ENCODE measurements at regions not wholly inside any gene's neighbourhood (a gene's known extent, or its start where the extent isn't known, plus 50 kb on each side); places are given as distances from the start of the nearest gene placed in this dataset.

DNA sequence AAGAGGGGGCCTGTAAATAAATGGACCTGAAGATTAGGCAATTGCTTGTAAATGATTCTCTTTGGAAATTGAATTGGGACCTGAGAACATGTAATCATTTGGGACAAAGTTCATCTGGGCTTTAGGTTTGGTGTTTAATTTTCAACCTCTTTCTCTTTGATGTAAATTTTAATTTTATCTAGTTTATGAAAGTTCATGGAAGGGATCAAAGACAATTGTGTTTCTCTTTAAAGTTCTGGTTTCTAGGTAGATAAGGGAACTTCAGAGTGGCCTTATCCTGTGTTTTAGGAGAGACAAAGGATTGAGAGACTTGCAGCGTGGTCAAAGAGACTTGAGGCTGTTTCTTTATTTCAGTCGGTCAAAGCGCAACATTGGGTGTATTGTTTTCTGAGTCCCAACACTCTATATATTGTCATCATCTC lies 1108.3 kb downstream of the TBL1XR1 start:
- H3K4me3 ChIP-seq = no peak overlapping the region
- no peaks in the 10 kb centered on the region for H3K9me3 ChIP-seq
- no peak overlapping the region for H3K27ac ChIP-seq
- no peak for TF ChIP-seq POLR2A (IDR thresholded peaks at IDR 0.05)
- TF ChIP-seq, protein P1, sequence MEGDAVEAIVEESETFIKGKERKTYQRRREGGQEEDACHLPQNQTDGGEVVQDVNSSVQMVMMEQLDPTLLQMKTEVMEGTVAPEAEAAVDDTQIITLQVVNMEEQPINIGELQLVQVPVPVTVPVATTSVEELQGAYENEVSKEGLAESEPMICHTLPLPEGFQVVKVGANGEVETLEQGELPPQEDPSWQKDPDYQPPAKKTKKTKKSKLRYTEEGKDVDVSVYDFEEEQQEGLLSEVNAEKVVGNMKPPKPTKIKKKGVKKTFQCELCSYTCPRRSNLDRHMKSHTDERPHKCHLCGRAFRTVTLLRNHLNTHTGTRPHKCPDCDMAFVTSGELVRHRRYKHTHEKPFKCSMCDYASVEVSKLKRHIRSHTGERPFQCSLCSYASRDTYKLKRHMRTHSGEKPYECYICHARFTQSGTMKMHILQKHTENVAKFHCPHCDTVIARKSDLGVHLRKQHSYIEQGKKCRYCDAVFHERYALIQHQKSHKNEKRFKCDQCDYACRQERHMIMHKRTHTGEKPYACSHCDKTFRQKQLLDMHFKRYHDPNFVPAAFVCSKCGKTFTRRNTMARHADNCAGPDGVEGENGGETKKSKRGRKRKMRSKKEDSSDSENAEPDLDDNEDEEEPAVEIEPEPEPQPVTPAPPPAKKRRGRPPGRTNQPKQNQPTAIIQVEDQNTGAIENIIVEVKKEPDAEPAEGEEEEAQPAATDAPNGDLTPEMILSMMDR (IDR thresholded peaks at IDR 0.05) = no peak
- H3K27me3 ChIP-seq = no peaks in the 10 kb centered on the region
- DNase-seq = no peak
- H3K4me1 ChIP-seq = no peaks in the 10 kb centered on the region
- H3K36me3 ChIP-seq = no peaks in the 10 kb centered on the region

DNA sequence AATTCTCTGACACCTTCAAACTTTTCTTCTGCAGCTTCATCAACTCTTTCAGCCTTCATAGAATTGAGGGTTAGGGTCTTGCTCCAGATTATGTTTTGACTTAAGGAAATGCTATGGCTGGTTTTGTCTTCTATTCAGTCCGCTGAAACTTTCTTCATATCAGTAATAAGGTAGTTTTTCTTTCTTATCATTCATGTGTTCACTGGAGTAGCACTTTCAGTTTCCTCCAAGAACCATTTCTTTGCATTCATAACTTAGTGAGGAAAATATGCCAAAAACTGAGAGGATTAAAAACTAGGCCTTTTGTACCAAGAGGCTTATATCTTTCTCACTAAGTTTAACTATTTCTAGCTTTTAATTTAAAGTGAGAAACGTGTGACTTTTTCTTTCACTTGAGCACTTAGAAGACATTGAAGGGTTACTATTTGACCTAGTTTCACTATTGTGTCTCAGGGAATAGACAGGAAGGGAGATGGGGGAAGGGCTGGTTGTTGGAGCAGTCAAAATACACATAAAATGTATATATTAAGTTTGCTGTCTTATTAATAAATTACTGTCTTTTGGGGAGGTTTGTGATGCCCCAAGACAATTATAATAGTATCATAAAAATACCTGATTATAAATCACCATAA lies 1110.1 kb downstream of the TBL1XR1 start:
- H3K9me3 ChIP-seq = no peaks in the 10 kb centered on the region
- DNase-seq = no peak
- H3K27me3 ChIP-seq = no peaks in the 10 kb centered on the region
- H3K36me3 ChIP-seq = no peaks in the 10 kb centered on the region
- TF ChIP-seq POLR2A (IDR thresholded peaks at IDR 0.05) = no peak
- TF ChIP-seq, protein P1 (IDR thresholded peaks at IDR 0.05) = no peak
- H3K4me3 ChIP-seq = no peak overlapping the region
- H3K27ac ChIP-seq = no peak overlapping the region
- H3K4me1 ChIP-seq = no peaks in the 10 kb centered on the region

DNA sequence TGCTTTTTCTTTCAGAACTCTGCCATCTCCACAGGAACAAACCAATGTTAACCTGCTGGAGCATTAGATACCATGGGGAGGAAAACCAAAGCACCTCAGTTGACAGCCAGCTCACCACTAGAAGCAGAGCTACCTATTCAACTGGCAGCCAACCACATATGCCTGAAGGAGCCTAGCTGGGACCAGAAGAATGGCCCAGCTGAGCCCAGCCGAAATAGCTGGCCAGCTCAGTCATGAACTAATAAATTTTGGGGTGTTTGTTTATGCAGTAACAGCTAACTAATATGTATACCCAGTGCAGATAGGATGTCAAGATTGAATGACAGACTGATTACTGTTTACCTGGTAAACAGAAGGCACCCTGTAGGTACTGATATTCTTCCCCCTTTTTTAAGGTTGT lies 1117.5 kb downstream of the TBL1XR1 start:
- Histone ChIP-seq H3K27ac (no peak overlapping the region), H3K4me1 (no peaks in the 10 kb centered on the region), H3K9me3 (no peaks in the 10 kb centered on the region), H3K36me3 (no peaks in the 10 kb centered on the region), H3K27me3 (no peaks in the 10 kb centered on the region), H3K4me3 (no peak overlapping the region)
- no peak for DNase-seq
- TF ChIP-seq, protein P1 (IDR thresholded peaks at IDR 0.05) = no peak
- no peak for TF ChIP-seq POLR2A (IDR thresholded peaks at IDR 0.05)

DNA sequence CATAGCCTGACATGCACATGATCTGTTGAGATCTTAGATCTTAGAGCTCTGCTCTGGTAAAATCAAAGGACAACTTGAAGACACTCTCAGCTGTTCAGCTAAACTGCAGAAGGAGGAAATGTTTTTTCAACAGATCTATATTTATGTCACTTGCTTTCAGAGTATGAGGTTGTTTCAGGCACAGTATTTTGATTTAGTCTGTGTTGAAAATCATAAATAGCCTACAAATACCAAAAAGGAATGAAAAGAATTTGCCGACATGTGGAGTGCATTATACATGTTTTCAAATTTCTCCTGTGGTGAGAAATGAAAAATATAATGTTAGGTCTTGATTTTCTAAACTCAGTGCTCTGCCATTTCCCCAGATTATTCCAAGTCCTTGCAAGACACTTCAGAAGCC lies 1118.4 kb downstream of the TBL1XR1 start:
- no peak for DNase-seq
- H3K4me1 ChIP-seq = no peaks in the 10 kb centered on the region
- TF ChIP-seq POLR2A (IDR thresholded peaks at IDR 0.05) = no peak
- TF ChIP-seq, protein P1 (IDR thresholded peaks at IDR 0.05) = no peak
- no peak overlapping the region for H3K27ac ChIP-seq
- H3K4me3 ChIP-seq = no peak overlapping the region
- no peaks in the 10 kb centered on the region for H3K9me3 ChIP-seq
- H3K36me3 ChIP-seq = no peaks in the 10 kb centered on the region
- no peaks in the 10 kb centered on the region for H3K27me3 ChIP-seq

DNA sequence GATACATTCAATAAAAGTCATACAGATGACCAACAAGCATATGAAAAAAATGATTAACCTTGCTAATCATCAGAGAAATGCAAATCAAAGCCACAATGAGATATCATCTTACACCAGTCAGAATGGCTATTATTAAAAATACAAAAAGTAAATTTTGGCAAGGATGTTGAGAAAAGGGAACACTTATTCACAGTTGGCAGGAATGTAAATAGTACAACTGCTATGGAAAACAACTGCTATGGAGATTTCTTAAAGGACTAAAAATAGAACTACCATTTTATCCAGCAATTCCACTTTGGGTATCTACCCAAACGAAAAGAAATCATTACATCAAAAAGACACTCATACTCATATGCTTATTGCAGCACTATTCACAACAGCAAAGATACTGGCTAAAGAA lies 1121.8 kb downstream of the TBL1XR1 start:
- DNase-seq = no peak
- no peaks in the 10 kb centered on the region for H3K36me3 ChIP-seq
- H3K27ac ChIP-seq = no peak overlapping the region
- H3K9me3 ChIP-seq = no peaks in the 10 kb centered on the region
- no peaks in the 10 kb centered on the region for H3K4me1 ChIP-seq
- no peak overlapping the region for H3K4me3 ChIP-seq
- no peaks in the 10 kb centered on the region for H3K27me3 ChIP-seq
- TF ChIP-seq, protein P1 (IDR thresholded peaks at IDR 0.05) = no peak
- TF ChIP-seq POLR2A (IDR thresholded peaks at IDR 0.05) = no peak

DNA sequence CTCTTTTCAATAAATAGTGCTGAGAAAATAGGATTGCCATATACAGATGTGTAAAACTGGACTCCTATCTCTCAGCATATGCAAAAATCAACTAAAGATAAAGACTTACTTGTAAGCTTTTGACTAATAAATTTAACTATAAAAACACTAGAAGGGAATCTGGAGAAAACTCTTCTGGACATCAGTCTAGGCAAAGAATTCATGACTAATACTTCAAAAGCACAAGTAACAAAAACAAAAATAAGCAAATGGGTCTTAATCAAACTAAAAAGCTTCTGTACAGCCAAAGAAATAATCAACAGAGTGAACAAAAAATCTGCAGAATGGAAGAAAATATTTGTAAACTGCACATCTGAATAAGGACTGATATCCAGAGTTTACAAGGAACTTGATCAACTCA lies 1122.2 kb downstream of the TBL1XR1 start:
- no peaks in the 10 kb centered on the region for H3K9me3 ChIP-seq
- TF ChIP-seq, protein P1 (IDR thresholded peaks at IDR 0.05) = no peak
- TF ChIP-seq POLR2A (IDR thresholded peaks at IDR 0.05) = no peak
- no peaks in the 10 kb centered on the region for H3K27me3 ChIP-seq
- H3K4me1 ChIP-seq = no peaks in the 10 kb centered on the region
- no peak overlapping the region for H3K27ac ChIP-seq
- H3K4me3 ChIP-seq = no peak overlapping the region
- DNase-seq = no peak
- no peaks in the 10 kb centered on the region for H3K36me3 ChIP-seq

Measured in Peyer's patch (tissue), 4 donors.